Neural progenitor cell (in vitro differentiated cells): ENCODE measurements at regions not wholly inside any gene's neighbourhood (a gene's known extent, or its start where the extent isn't known, plus 50 kb on each side); places are given as distances from the start of the nearest gene placed in this dataset.

Source experiments
- EZH2 ChIP-seq: fragments of 200-600 bp; sonication (generic); IDR thresholded peaks from 2 replicates; pipeline ENCODE4 v1.6.1; 2017; ENCODE audit warnings: antibody characterized with exemption, mild to moderate bottlenecking, moderate library complexity
- EZH2phosphoT487 ChIP-seq: fragments of 200-600 bp; sonication (generic); IDR thresholded peaks from 2 replicates; pipeline ENCODE4 v1.6.1; 2017; ENCODE audit warnings: antibody characterized with exemption
- TF ChIP-seq, protein P1 (sequence below): fragments of 200-600 bp; sonication (generic); IDR thresholded peaks from 2 replicates; pipeline ENCODE4 v1.5.1; 2017; ENCODE audit warnings: antibody characterized with exemption, mild to moderate bottlenecking

GRCh38 chr10:24039315-24039714 lies 169.6 kb upstream of the KIAA1217 start:
- TF ChIP-seq EZH2 (no peak), EZH2phosphoT487 (no peak)
- TF ChIP-seq, protein P1, sequence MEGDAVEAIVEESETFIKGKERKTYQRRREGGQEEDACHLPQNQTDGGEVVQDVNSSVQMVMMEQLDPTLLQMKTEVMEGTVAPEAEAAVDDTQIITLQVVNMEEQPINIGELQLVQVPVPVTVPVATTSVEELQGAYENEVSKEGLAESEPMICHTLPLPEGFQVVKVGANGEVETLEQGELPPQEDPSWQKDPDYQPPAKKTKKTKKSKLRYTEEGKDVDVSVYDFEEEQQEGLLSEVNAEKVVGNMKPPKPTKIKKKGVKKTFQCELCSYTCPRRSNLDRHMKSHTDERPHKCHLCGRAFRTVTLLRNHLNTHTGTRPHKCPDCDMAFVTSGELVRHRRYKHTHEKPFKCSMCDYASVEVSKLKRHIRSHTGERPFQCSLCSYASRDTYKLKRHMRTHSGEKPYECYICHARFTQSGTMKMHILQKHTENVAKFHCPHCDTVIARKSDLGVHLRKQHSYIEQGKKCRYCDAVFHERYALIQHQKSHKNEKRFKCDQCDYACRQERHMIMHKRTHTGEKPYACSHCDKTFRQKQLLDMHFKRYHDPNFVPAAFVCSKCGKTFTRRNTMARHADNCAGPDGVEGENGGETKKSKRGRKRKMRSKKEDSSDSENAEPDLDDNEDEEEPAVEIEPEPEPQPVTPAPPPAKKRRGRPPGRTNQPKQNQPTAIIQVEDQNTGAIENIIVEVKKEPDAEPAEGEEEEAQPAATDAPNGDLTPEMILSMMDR = no peak
